ENCODE measurements at regions not wholly inside any gene's neighbourhood (a gene's known extent, or its start where the extent isn't known, plus 50 kb on each side); places are given as distances from the start of the nearest gene placed in this dataset.
A peak's percentile ranks its signal among the peaks of the same experiment; 100 is the strongest.
"Not testable (repeated sequence)": the region's sequence is repeated elsewhere in the genome, so short reads cannot be mapped to it uniquely, and the experiment has no call there.

- DNase-seq = peak; percentile 45
Measured at GRCh38 chr3:5766848-5767247, 579.3 kb downstream of the EDEM1 start.

- peak; percentile 81 for DNase-seq
Measured at GRCh38 chr3:5767304-5767703, 579.8 kb downstream of the EDEM1 start.

GRCh38 chr3:5768281-5768945, 580.9 kb downstream of the EDEM1 start:
- DNase-seq = no peak

- DNase-seq = no peak
Measured at GRCh38 chr3:5769825-5770224, 582.3 kb downstream of the EDEM1 start.

- DNase-seq = peak; percentile 73
Measured at GRCh38 chr3:5774337-5774736, 586.8 kb downstream of the EDEM1 start.

GRCh38 chr3:5775100-5775499, 587.6 kb downstream of the EDEM1 start:
- DNase-seq = not testable (repeated sequence)

GRCh38 chr3:5784690-5785089, 597.2 kb downstream of the EDEM1 start:
- no peak for DNase-seq

GRCh38 chr3:5787861-5788488, 600.5 kb downstream of the EDEM1 start:
- DNase-seq = peak; percentile 11

GRCh38 chr3:5788496-5788895, 601.0 kb downstream of the EDEM1 start:
- no peak for DNase-seq

- no peak for DNase-seq
Measured at GRCh38 chr3:5791558-5791957, 604.1 kb downstream of the EDEM1 start.

GRCh38 chr3:5796541-5796940, 609.0 kb downstream of the EDEM1 start:
- DNase-seq = no peak

- DNase-seq = no peak
Measured at GRCh38 chr3:5798809-5799208, 611.3 kb downstream of the EDEM1 start.

- DNase-seq = peak; percentile 17
Measured at GRCh38 chr3:5799398-5799797, 611.9 kb downstream of the EDEM1 start.

- DNase-seq = no peak
Measured at GRCh38 chr3:5800965-5801364, 613.5 kb downstream of the EDEM1 start.

GRCh38 chr3:5806192-5806591, 618.7 kb downstream of the EDEM1 start:
- DNase-seq = peak; percentile 36

GRCh38 chr3:5809586-5810246, 622.2 kb downstream of the EDEM1 start:
- DNase-seq = no peak

- no peak for DNase-seq
Measured at GRCh38 chr3:5811016-5811415, 623.5 kb downstream of the EDEM1 start.

- no peak for DNase-seq
Measured at GRCh38 chr3:5813521-5813920, 626.0 kb downstream of the EDEM1 start.

GRCh38 chr3:5822843-5823242, 635.3 kb downstream of the EDEM1 start:
- no peak for DNase-seq

GRCh38 chr3:5826467-5826866, 639.0 kb downstream of the EDEM1 start:
- DNase-seq = no peak

- DNase-seq = no peak
Measured at GRCh38 chr3:5828251-5828650, 640.7 kb downstream of the EDEM1 start.

GRCh38 chr3:5840056-5840455, 652.5 kb downstream of the EDEM1 start:
- DNase-seq = no peak

- no peak for DNase-seq
Measured at GRCh38 chr3:5841599-5841998, 654.1 kb downstream of the EDEM1 start.

GRCh38 chr3:5846261-5846660, 658.8 kb downstream of the EDEM1 start:
- DNase-seq = peak; percentile 12
